ENCODE measurements at regions not wholly inside any gene's neighbourhood (a gene's known extent, or its start where the extent isn't known, plus 50 kb on each side); places are given as distances from the start of the nearest gene placed in this dataset.

- no peak for DNase-seq
These were observed 267.5 kb downstream of the IRF8 start for GRCh38 chr16:86166414-86166813.

DNA sequence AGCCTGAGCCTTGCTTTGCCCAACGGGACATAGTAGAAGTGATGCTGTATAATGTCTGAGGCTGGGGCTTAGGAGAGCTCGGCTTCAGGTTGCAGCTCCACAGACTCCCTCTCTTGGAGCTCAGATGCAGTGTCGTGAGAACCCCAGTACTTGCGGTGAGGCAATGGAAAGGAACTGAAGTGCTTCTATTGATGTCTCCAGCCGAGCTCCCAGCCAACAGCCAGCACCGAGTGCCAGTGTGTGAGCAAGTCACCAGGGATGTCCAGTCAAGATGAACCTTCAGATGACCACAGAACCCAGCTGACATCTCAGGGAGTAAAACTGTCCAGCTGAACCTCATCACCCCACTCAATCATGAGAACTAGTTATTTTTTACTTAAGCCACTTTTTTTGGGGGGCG, 268.1 kb downstream of the IRF8 start:
- DNase-seq = no peak

DNA sequence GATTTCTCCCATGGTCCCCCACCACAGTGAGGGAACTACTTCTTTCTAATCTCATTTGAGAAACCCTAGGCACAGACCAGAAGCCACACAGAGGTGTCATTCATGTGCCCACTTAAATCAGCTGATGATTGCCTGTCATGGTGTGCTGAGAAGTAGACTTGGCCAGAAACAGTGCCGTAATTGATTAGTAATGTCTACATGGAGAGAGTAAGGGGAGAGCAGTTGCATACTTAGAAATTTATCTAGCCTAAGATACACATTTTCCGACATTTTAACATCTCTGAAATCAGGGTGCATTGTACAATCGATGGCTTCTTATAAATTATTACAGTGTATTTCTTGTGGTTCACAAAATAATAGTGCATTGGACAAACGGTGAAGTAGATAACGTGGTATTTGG, 271.8 kb downstream of the IRF8 start:
- DNase-seq = no peak

- DNase-seq = no peak
These were observed 272.4 kb downstream of the IRF8 start for GRCh38 chr16:86171329-86171728.

DNA sequence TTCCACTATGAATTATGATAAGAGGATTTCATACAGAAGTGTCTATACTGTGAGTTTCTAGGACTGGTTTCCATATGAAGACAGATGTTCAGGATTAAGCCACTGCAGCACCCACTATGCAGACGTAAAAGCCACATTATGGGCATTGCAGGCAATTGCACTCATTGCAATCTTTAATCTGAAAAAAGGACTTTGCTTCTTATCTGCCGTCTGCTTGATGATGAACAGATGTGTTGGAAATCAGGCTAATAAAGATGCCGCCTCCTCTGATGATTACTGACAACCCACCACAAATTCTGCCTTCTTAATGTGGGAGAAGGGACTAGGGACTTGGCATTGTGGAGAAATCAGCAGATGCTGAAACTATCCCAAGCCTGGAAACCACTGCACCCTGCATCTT, 276.9 kb downstream of the IRF8 start:
- no peak for DNase-seq

DNA sequence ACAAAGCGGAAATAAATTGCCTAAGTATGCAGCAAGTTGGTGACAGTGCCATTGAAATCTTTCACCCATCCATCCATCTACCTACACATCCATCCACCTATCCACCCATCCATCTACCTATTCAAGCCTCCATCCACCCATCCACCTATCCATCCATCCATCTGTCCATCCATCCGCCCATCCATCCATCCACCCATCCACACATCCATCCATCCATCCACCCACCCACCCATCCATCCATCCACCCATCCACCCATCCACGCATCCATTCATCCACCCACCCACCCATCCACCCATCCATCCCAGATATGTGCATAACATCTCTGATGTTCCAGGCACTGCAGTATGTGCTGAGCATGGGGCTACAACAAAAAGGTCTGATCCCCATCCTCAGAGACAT, 277.5 kb downstream of the IRF8 start:
- no peak for DNase-seq

DNA sequence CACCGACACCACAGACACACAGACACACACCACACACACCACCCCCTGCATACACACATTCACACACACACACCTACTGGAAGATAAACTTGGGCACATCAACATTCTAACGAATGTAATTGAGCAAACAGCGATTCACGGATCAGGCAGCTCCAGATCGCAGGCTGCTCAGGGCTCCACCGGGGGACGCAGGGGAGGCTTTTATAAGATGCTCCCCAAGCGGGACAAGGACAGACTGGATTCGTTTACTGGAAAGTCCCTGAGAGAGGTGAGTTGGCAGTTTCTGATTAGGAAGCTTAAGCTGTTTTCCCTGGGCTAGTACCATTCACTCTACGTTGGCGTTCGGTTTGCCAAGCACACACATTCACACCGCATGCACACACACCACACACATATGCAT, 281.3 kb downstream of the IRF8 start:
- no peak for DNase-seq

GRCh38 chr16:86180780-86181179, 281.8 kb downstream of the IRF8 start:
- DNase-seq = no peak

DNA sequence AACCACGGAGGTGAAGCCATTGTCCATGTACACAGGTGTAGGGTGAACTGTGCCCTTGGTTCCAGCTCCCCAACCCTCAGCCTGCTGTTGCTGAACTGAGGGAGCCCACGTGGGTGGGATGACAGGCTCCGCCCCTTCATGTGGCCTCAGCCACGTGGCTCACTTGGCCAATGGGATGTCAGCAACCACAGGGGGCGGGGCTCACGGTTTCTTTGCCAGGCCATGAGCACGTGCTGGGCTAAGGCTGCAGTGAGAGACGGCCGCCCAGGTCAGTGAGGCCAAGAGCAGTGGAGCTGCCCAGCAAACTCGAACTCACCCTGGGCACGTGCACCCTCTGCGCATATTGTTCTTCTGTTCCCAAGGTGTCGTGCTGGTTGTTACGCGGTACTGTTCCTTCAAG, 282.6 kb downstream of the IRF8 start:
- no peak for DNase-seq

GRCh38 chr16:86184185-86184584, 285.2 kb downstream of the IRF8 start:
- DNase-seq = no peak

DNA sequence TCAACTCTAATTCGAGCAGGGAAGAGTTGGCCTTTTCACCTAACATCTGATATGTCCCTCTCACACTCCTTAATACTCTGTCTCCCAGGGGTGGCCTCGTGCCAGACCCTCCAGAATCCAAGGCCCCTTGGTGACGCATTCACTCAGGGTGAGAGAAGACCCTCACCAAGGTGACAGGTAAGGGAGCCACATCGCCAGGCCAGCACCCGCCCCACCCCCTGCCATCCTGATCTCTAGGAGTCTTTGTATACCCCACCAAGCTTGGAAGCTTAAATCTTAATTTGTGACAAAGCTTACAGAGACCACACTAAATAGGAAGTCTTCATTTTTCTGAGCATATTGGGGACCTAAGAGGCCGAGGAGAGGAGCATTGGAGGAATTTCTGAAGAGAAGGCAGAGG, 286.1 kb downstream of the IRF8 start:
- no peak for DNase-seq

DNA sequence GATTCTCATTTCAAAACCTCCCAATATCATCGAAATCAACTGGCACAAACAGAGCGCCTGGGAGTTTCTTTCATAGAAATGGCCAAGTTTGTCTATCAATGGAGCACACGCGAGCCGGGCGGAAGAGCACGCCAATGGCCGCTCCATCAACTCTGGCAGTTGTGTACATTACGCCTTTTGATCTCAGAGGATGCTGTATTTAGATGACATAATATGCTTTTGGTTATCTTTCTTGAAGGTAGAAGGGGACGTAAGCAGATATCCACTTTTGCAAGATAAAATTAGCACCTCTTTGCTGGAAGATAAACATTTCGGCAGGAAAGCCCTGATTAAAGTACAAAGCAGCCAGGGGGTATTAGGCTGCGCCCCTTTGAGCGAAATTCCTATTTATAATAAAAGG, 287.4 kb downstream of the IRF8 start:
- DNase-seq = no peak

- no peak for DNase-seq
These were observed 291.0 kb downstream of the IRF8 start for GRCh38 chr16:86189934-86190333.

GRCh38 chr16:86191663-86192062, 292.7 kb downstream of the IRF8 start:
- DNase-seq = no peak

DNA sequence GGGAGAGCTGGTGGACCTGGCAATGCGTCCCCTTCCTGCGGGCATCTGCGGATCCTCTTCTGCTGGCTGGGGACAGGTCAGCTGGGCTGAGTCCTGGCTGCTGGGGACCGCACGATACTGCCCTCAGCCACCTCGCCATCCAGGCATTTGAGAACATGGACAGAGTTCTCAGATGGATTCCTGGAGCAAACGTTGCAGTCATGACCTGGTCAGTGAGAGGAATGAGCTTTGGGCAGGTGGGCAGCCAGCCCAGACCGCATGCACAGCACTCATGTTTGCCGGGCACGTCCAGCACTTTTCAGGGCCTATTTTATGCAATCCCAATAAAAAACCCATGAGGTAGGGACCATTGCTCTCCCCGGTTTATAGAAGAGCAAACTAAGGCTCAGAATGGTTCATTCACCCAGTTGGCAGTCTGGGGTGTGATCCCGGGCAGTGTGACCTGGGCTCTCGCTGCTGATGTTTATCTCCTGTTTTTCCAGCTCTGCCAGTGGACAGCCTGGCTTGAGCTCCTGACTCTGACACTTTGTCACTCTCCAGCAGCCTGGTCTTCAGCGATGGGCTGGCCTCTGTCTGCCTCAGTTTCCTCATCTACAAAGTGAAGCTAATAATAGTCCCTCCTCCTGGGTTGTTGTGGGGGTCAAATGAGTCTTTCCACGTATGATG, 294.7 kb downstream of the IRF8 start:
- no peak for DNase-seq

- DNase-seq = no peak
These were observed 297.1 kb downstream of the IRF8 start for GRCh38 chr16:86195863-86196630.

DNA sequence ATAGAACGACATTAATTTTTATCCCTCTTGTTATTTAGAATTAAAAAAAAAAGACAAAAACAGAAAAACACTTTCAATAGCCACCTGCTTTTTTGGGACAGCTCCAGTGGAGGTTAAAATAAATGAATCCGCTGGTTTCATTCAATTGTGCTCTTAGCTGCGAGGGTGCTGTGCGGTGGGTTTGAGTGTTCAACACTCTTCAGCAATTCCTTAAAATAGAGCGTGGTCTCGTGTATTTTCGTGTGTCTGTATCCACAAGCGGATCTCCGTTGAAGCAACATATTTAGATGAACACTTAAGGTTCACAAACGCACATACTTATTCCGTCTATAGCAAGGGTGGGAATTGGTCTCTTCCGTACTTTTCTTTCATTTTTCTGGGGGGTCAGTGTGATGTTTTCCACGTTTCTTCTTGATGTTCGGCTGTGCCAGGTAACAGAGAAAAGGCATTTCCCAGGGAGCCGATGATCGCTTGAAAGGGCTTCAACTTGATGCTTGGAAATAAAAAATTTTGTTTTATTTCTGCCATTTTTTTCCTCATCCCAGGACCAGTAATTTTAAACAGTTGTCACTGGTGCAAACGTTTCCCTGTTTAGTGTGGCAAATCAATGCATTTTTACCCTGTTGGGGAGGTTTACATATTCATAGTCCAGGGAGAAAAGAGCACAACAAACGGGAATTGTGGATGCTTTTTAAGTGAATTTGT, 297.9 kb downstream of the IRF8 start:
- DNase-seq = no peak

GRCh38 chr16:86198206-86199118, 299.5 kb downstream of the IRF8 start:
- DNase-seq = no peak

GRCh38 chr16:86199182-86199581, 300.2 kb downstream of the IRF8 start:
- no peak for DNase-seq

GRCh38 chr16:86199871-86200695, 301.1 kb downstream of the IRF8 start:
- no peak for DNase-seq

- no peak for DNase-seq
These were observed 301.8 kb downstream of the IRF8 start for GRCh38 chr16:86200722-86201121.

DNA sequence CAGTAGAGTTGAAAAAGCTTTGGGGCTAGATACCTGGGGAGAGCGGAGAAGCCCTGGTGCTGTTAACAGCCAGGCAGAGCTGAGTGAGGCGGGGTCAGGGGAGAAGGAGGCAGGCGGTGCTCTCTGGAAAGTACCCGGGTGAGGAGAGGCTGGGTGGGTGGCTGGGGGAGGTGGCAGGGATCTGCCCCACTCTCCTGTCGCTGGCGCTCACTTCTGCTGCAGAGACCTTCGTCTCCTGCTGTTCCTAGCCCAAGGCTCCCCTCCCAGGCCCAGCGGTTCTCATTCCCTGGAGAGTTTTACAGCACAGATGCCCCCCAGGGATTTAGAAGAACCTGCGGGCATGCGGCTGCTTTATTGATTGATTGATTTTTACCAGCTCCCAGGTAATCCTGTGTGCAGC, 302.8 kb downstream of the IRF8 start:
- no peak for DNase-seq

All from activated naive CD4-positive, alpha-beta T cell treated with anti-CD3 and anti-CD28 coated beads, Interleukin-2, amount 50 U/mL, for 16 hours (primary cell).